ENCODE measurements at regions not wholly inside any gene's neighbourhood (a gene's known extent, or its start where the extent isn't known, plus 50 kb on each side); places are given as distances from the start of the nearest gene placed in this dataset.

DNA sequence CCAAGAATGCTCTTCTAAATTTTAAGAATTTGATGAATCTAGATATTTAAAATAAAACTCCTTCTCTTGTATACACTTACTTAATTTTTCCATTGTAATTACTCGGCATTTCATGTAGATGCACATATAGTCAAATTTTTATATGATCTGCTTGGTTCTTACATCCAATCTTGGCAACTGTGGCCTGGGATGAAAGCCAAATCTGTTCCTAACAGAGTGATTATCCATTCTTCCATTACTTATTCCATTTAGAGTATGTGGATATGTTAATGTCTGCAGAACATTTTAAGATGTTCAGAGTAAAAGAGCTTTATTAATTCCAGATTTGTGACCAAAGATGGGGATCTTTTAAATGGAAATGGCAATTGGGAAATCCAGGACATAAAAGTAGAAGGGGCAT, 144.1 kb upstream of the PDE7B start:
- TF ChIP-seq CTCF (IDR thresholded peaks at IDR 0.05) (no peak), POLR2A (IDR thresholded peaks at IDR 0.05) (no peak)
